Stimulated activated CD8-positive, alpha-beta memory T cell treated with anti-CD3 and anti-CD28 coated beads, Interleukin-15, amount 100 ng/mL, for 24 hours (primary cell): ENCODE measurements at regions not wholly inside any gene's neighbourhood (a gene's known extent, or its start where the extent isn't known, plus 50 kb on each side); places are given as distances from the start of the nearest gene placed in this dataset.
"Not testable (repeated sequence)": the region's sequence is repeated elsewhere in the genome, so short reads cannot be mapped to it uniquely, and the experiment has no call there.

Experiments
- DNase-seq: peaks from one replicate; pipeline ENCODE4 v3.0.0-alpha.2; 2020; ENCODE audit warnings: low read depth

GRCh38 chr12:9543341-9543740 lies 64.4 kb downstream of the KLRB1 start:
- DNase-seq: not testable (repeated sequence)

- not testable (repeated sequence) for DNase-seq
Observed at GRCh38 chr12:9542827-9543226, 64.9 kb downstream of the KLRB1 start.

GRCh38 chr12:9515925-9516324 lies 91.8 kb downstream of the KLRB1 start:
- not testable (repeated sequence) for DNase-seq

GRCh38 chr12:9512695-9513094 lies 95.0 kb downstream of the KLRB1 start:
- DNase-seq: not testable (repeated sequence)

- not testable (repeated sequence) for DNase-seq
Observed at GRCh38 chr12:9510392-9511011, 97.2 kb downstream of the KLRB1 start.

- DNase-seq: no peak
Observed at GRCh38 chr12:9509464-9510161, 98.1 kb downstream of the KLRB1 start.

- DNase-seq: no peak
Observed at GRCh38 chr12:9506746-9507145, 101.0 kb downstream of the KLRB1 start.

- not testable (repeated sequence) for DNase-seq
Observed at GRCh38 chr12:9503384-9503783, 104.3 kb downstream of the KLRB1 start.

- DNase-seq: not testable (repeated sequence)
Observed at GRCh38 chr12:9502845-9503244, 104.9 kb downstream of the KLRB1 start.

- DNase-seq: not testable (repeated sequence)
Observed at GRCh38 chr12:9493325-9493724, 114.4 kb downstream of the KLRB1 start.

- DNase-seq: not testable (repeated sequence)
Observed at GRCh38 chr12:9481289-9481688, 126.4 kb downstream of the KLRB1 start.

GRCh38 chr12:9474197-9474596 lies 133.5 kb downstream of the KLRB1 start:
- DNase-seq: not testable (repeated sequence)

GRCh38 chr12:9473638-9474037 lies 134.1 kb downstream of the KLRB1 start:
- not testable (repeated sequence) for DNase-seq

GRCh38 chr12:9471501-9471900 lies 136.2 kb downstream of the KLRB1 start:
- not testable (repeated sequence) for DNase-seq

GRCh38 chr12:9470367-9470766 lies 137.3 kb downstream of the KLRB1 start:
- not testable (repeated sequence) for DNase-seq

GRCh38 chr12:9469956-9470355 lies 137.8 kb downstream of the KLRB1 start:
- DNase-seq: not testable (repeated sequence)

GRCh38 chr12:9469463-9469862 lies 138.3 kb downstream of the KLRB1 start:
- DNase-seq: not testable (repeated sequence)

- DNase-seq: not testable (repeated sequence)
Observed at GRCh38 chr12:9468998-9469397, 138.7 kb downstream of the KLRB1 start.

- not testable (repeated sequence) for DNase-seq
Observed at GRCh38 chr12:9468144-9468543, 139.6 kb downstream of the KLRB1 start.

- DNase-seq: no peak
Observed at GRCh38 chr12:9464408-9464807, 143.3 kb downstream of the KLRB1 start.

GRCh38 chr12:9455516-9455915 lies 152.2 kb downstream of the KLRB1 start:
- not testable (repeated sequence) for DNase-seq

- DNase-seq: not testable (repeated sequence)
Observed at GRCh38 chr12:9454021-9454420, 153.7 kb downstream of the KLRB1 start.

GRCh38 chr12:9450127-9450567 lies 157.6 kb downstream of the KLRB1 start:
- DNase-seq: not testable (repeated sequence)
